ENCODE measurements at regions not wholly inside any gene's neighbourhood (a gene's known extent, or its start where the extent isn't known, plus 50 kb on each side); places are given as distances from the start of the nearest gene placed in this dataset.

DNA sequence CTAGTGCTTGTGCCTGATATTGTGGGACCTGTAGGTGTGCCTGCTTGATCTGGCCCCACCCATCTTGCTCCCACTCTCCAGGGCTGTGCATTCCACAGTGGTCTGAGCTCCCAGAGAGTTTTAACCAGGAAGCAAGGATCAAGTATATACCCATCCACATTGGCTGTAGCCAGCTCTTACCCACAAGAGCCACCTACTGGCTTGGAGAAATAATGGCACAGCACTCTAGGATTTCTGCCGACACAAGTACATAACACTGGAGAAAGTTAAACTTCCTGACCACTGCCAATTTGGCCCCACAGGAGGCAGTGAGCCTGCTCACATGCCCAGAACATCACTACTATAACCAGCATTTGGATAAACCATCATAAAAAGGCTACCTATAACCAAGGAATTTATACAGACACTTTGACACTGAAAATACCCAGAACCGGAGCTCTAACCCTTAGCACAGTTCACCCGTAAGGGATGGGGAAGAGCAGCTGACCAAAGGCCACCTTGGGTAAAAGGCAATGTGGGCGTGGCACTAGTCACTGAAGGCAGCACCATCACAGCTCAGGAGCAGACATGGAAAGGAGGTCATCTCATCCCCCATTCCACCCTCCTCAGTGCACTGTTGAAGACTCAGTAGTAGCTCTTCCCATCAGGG is 440.4 kb downstream of the BTBD3 start:
- DNase-seq (ENCODE audit: low read depth in 4 of 4, low spot score in 1 of 4): no peak

DNA sequence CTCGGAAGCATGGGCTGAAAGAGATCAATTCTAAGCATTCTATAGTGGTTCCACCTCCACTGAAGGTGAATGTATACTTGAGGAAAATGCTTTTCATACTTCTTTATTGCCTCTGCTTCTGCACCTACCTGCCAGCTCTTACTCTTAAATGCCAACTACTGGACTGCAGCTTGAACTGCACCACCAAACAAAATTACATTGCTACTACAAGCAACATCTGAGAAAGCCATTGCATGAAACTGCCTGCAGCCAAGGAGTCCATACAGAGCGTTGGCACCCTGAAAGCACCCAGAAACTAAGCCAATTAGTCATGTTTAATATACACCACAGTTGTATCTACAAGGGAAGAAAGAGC is 440.9 kb downstream of the BTBD3 start:
- DNase-seq (ENCODE audit: low read depth in 4 of 4, low spot score in 1 of 4): no peak

DNA sequence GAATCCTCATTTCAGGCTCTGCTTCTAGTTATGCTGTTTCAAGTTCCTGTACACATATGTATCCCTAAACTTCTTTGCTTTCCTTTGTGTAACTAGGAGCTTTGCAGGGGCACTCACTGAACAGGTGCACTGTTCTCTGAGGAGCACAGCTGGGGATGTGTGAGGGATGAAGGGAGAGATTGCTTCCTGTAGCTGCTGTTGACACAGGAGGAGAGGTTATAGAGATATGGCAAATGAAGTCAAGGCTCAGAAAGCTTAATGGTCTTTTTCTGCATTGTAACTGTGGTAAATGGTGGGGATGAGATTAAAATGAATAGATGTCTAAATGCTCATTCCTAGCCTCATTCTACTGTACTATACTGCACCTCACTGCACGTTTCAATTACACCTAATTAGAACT is 454.3 kb downstream of the BTBD3 start:
- DNase-seq (ENCODE audit: low read depth in 4 of 4, low spot score in 1 of 4): no peak

DNA sequence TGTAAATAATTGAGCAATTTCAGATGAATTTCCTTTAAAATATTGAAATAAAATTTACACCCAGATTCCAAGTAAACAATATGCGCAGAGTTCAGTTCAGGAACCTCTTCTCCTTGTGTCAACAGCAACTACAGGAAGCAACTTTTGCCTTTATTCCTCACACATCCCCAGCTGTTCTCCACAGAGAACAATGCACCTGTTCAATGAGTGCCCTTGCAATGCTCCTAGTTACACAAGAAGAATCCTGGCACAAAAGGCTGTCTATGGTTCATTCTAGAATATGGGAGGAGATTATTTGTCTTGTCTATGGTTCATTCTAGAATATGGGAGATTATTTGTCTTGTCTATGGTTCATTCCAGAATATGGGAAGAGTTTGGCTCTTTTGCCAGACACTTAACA is 454.9 kb downstream of the BTBD3 start:
- DNase-seq (ENCODE audit: low read depth in 4 of 4, low spot score in 1 of 4): no peak

DNA sequence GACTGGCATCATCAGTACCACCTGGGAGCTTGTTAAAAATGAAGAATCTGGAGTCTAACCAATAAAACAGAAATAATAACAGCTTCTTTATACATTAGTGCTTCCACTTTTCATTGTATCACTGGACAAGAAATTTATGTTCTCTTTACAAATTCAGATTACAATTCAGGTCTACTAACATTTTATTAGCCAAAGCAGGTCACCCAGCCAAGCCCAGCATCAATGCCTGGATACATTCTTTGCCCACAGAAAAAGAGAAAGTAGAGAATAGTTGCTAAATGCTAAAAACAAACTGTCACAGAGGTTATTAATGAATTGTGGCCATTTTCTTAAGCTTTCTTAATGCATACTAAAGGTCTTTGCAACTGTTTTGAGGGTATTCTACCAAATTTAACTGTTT is 458.3 kb downstream of the BTBD3 start:
- no peak for DNase-seq (ENCODE audit: low read depth in 4 of 4, low spot score in 1 of 4)

DNA sequence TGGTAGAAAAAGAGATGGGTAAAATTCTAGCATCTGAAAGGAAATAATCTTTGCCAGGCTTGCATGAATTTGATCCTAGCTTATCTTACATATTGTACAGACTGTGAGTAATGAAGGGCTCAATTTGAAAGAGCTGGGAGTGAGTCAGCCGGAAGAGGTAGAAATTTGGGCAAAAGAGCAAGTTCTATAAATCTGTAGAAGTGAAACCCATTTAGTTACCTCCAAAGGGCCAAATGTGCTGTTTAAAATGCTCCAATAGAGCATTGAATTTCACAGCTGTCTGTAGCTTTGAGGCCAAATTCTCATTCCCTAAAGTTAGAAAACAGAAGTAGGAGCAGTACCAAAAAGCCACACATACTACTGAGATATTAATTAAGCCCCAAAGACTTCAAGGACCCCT is 466.1 kb downstream of the BTBD3 start:
- DNase-seq (ENCODE audit: low read depth in 4 of 4, low spot score in 1 of 4): no peak

DNA sequence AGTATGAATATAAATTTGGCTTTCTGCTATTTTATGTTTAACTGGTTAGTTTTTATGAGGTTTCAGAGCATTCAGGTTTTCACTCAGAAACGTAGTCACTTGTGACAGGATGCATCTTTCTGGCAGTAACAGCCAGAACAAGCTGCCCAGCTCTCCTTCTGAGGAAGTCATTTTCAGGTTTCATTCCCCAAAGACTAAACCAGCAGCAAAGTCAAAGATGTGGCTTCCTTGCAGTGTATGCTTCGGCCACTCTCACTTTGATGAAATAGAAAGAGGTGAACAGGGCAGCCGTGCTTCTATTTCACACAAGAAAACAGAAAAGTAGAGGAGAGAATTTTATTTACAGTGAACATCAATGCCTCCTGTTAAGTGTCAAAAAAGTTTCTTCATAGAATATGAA is 469.1 kb downstream of the BTBD3 start:
- DNase-seq (ENCODE audit: low read depth in 4 of 4, low spot score in 1 of 4): no peak

DNA sequence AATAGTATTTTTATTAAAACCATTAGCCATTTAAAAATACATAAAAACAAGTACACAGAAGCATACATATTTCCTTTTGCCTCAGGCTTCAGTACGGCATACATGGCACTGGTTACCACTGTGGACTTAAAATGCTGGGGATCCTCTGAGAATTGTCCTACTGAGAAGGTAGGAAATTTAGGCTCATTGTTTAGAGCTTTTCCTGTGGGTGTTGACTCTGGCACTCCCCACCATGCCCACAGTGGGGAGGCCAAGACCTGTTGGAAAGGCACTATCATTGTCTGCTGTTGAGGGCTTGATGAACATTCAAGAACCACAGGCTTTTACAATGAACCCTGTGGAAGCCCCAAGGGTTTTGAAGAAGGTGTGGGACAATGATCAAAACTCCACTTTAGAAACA is 473.4 kb downstream of the BTBD3 start:
- no peak for DNase-seq (ENCODE audit: low read depth in 4 of 4, low spot score in 1 of 4)

DNA sequence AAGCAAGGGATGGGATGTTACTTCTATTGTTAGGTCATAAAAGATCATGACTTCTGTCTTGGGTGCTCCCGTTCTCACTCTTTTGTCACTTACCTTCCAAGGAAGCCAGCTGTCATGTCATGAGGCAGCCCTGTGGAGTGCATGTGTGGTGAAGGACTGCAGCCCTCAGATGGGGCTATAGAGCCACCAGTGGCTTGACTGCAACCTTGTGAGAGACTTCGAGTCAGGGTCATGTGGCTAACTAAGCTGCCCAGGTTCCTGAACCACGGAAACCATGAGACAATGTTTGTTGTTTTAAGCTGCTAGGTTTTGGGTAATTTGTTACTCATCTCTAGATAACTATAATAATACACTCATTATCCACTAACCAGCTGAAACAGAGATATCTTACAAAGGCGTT is 477.1 kb downstream of the BTBD3 start:
- DNase-seq (ENCODE audit: low read depth in 4 of 4, low spot score in 1 of 4): no peak

DNA sequence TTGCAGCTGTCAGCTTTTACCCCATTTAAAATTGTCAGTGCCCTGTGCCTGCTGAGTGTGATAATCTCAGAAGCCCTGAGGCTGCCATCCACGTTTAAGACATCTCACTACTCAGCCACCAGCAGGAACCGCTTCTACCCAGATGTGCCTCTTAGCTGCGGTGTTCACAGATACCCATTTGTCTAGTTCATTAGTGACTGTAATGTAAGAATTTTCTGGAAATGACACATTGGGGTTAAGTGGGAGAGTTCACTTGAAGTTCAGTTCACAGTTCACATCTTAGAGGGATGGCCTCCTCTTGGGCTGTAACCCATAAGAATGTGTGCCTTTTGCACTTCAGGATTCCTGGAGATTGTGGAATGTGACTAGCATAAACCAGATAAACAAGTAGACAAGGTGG is 477.7 kb downstream of the BTBD3 start:
- no peak for DNase-seq (ENCODE audit: low read depth in 4 of 4, low spot score in 1 of 4)

DNA sequence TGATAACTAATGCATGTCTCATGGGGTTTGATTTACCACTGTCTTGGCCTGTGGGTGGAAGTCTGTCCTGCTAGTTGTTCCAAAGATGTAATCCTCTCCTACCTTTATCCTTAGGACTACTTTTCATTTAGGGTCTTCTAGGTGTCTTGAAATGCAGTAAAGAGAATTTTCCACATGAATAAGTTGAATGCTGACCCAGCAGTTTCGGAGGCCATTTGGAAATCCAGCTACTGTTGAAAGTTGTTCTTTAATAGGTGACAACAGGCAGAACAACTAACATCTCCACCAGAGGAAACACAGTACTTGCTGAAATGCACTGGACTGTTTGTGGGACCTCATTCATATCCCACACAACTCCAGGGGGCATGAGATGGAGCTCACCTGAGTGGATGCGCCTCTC is 478.1 kb downstream of the BTBD3 start:
- DNase-seq (ENCODE audit: low read depth in 4 of 4, low spot score in 1 of 4): no peak

DNA sequence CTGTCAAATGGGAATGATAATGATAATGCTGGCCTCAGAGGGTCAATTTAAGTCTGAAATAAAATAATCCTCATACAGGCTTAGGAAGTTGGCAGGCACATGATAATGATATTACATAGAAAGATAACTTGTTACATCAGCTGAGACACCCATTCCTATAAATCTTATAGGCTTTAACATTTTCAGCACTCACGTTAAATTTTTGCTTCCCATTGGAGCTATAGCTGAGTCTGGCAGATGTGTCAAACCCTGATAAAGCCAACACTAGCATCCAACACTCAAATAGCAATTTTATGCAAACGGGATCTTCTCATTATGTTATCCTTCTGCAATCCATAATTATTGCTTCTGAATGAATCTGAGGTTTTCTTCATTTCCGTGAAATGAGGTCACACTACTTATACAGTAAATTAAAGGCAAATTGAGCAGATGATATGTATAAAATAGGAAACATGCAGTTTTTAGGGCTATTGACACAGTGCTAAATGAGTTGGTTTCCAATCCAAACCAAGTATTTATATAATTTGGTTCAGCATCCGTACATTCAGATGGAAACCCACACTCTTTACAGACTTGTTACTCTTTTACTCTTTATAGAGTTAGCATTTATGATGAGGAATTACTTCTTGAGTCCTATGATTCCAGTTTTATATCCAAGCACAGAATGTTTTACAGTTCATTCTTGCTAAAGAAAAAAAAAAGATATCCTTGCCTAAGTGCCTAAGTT is 481.6 kb downstream of the BTBD3 start:
- no peak for DNase-seq (ENCODE audit: low read depth in 4 of 4, low spot score in 1 of 4)

DNA sequence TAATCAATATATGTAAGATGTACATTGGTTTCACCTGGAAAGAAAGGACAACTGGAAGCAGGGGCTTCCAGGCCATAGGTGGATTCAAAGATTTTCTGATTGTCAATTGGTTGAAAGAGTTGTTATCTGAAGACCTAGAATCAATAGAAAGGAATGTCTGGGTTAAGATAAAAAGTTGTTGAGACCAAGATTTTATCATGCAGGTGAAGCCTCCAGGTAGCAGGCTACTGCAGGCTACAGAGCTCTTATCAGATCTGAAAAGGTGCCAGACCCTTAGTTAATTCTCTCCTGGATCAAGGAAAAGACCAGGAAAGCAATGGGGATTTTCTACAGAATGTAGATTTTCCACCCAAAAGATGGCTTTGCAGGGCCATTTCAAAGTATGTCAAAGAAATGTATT is 487.2 kb downstream of the BTBD3 start:
- no peak for DNase-seq (ENCODE audit: low read depth in 4 of 4, low spot score in 1 of 4)

DNA sequence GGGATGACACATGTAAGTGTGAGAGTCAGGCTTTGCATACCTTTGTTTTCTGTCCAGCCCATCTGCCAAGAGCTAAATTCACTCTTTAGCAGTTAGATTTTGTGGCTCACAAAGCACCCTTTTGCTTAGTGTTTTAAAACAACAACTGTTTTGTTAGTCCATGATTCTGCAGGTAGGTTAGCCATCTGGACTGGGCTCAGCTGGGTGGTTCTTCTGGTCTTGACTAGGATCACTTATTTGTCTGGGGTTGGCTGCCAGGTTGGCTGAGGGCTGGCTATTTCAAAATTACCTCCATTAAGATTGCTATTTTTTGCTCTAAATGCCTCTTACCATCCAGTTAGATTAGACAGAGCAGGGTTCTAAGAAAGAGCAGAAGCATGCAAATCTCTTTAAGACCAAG is 489.3 kb downstream of the BTBD3 start:
- no peak for DNase-seq (ENCODE audit: low read depth in 4 of 4, low spot score in 1 of 4)

DNA sequence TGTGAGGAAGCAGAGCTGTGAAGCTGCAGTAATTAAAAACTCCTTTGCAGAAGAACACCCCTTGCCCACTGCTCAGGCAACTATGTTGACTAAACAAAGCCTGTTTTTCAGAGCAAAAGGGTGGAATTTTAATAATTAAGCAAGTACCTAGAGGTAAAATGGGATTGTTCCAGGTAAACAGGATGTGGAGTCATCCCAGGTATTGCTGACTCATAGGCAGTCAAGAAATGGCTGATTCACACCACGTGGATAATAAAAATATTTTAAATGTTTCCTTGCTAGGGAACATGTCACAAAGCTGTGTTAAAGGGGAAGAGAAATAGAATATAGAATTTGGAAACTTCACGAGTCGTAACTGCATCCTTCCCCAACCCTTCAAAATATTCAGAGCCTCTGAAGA is 491.8 kb downstream of the BTBD3 start:
- DNase-seq (ENCODE audit: low read depth in 4 of 4, low spot score in 1 of 4): no peak

DNA sequence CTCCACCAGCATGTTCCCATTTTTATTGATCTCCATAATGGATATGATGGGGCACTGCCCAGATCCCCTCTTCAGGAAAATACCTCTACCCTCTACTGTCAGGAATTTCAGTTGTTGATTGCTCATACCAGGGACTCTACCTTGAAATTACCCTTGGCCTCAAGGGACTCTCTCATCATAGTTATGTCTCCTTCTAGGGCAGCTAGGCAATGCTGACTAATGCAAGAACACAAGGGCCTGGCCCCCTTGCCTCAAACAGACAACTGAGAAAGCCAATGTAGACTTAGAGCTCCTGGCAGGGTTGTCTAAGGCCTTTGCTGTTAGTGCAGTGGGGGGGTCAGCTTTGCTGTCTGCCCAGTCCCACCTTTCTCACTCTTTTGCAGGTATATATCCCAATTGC is 493.1 kb downstream of the BTBD3 start:
- no peak for DNase-seq (ENCODE audit: low read depth in 4 of 4, low spot score in 1 of 4)

DNA sequence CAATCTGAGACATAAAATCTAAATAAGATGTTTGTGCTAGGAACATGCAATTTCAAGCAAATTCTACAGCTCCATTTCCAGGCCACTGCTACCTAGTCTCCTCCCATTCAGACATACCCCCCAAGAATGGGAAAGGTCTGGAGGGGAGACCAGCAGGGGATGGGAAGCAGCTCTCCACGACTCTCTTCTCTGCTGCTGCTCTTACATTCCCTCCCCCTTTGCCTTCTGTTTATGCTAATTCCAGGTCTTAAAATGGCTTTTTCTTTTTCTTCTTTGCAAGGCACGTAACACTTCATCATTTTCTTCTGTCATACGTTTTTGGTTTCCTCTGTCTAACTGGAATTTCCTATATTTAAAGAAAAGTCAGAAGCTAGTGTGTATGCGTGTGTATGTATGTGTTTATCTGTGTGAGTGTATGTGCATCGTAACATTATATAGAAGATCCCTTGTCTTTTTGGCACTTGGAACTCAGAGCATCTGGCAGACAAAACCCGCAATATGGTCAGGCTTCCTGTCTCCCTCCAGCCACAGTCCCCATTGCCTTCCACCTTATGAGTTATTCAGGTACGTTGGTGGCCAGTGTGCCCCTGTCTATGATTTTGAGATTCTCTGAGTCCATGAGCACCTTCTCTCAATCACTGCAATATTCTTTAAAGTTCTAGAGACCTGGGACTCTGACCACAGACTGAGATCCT is 493.7 kb downstream of the BTBD3 start:
- no peak for DNase-seq (ENCODE audit: low read depth in 4 of 4, low spot score in 1 of 4)

DNA sequence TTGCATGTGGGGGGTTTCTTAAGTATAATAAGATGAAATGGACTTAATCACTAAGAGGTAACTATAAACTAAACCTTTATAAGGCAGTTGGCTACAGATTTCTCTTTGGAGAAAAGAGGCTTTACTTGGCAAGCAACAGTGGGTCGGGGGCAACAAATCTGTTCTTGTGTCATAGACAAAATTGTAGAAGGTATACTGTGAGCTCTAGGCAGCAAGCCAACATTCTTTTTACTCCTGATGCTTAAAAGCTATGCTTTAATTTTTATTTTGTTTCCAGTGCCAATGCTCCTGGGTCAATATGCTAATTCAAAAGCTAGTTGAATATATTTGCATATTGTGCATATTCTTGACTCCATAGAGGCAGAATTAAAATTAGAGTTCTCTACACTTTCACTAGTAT is 495.4 kb downstream of the BTBD3 start:
- no peak for DNase-seq (ENCODE audit: low read depth in 4 of 4, low spot score in 1 of 4)

DNA sequence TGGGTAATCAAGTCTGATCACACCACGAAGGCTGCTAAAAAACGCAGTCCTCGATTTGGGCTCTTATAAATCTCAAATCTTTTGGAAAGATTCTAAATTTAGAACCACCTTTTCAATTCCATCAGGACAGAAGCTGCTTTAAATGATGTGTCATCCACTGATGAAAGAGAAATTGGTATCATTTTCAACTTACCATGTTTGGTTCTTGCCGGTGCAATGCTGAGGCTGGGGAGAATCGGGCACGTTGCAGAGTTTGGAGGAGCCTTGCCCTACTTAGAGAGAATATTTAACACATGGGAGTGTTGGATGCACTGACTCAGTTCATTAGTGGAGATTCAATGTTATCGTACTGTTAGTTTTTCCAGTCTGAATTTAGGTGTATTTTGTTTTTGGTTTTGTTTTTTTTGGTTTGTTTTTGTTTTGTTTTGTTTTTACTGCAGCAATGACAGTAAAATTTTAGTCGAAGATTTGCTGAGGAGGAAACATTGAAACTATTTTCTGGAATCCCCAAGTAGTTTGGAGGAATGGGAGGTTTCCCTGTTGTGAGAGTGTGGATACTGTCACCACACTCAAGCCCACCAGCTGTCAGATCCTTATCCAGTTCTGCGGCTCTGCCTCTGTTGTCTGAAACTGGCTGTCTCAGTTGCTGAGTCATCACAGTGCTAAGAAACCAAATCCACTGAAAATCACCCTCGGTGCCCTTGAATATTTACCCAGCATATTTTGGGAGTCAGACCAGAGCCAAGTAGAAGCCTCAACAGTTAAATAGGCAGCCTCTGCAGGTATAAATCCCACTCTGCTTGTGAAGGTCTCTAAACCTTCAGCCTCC is 497.0 kb downstream of the BTBD3 start:
- no peak for DNase-seq (ENCODE audit: low read depth in 4 of 4, low spot score in 1 of 4)

DNA sequence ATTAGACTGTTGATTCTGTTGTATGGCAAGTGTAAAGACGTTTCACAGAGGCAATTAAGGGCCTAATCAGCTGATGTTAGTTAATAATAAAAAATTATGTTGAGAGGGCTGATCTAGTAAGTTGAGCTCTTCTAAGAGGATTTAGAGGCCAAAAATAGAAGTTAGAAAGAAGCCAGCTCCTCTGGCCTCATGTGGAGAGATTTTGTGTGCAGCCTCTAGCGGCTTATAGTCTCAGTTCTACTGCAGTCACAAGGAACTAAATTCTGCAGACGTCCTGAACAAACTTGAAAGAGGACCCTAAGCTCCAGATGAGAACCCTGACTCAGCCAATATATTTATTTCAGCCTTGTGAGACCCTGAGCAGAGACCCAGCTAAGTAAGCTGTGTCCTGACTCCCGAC is 498.6 kb downstream of the BTBD3 start:
- no peak for DNase-seq (ENCODE audit: low read depth in 4 of 4, low spot score in 1 of 4)

DNA sequence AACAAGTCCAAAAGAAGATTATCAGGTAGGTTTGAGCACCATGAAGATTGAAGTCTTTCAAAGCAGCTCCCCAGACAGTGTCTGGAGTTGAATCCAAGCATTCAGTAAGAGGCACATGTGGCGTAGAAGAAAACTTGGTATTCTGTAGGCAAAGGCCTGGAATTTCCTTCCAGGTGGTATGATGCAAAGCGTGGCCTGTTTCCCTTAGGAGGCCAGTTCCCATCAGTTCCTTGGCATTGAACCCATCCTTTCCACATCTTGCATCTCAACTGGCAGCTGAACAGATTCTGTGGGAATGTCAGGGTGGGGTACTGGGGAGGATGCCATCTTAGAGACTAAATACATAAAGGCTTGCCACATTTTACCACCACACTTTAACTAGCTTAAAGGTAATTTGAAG is 516.0 kb downstream of the BTBD3 start:
- DNase-seq (ENCODE audit: low read depth in 4 of 4, low spot score in 1 of 4): no peak

DNA sequence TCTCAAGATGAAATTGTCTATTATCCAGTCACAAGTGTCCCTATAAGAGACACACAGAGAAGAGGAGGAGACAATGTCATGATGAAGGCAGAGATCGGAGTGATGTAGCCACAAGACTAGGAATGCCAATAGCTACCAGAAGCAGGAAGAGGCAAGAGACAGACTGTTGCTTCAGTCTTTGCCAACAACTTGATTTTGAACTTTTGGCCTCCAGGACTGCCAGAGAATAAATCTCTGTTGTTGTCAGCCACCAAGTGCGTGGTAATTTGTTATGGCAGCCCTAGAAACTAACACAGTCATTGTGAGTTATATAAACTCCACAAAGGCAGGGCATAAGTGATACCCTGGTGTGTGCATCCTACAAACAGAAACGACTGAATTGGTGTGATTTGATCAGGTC is 517.0 kb downstream of the BTBD3 start:
- no peak for DNase-seq (ENCODE audit: low read depth in 4 of 4, low spot score in 1 of 4)
